Hepatocyte (in vitro differentiated cells): ENCODE measurements at regions not wholly inside any gene's neighbourhood (a gene's known extent, or its start where the extent isn't known, plus 50 kb on each side); places are given as distances from the start of the nearest gene placed in this dataset.

Experiments used
- CTCF ChIP-seq: fragments of 200-600 bp; sonication (generic); IDR thresholded peaks from 2 replicates; pipeline ENCODE4 v1.5.1; 2016; ENCODE audit warnings: antibody characterized with exemption, mild to moderate bottlenecking; ENCODE audit not compliant: poor library complexity
- EZH2 ChIP-seq: fragments of 200-600 bp; sonication (generic); IDR thresholded peaks from 2 replicates; pipeline ENCODE4 v1.6.1; 2016; ENCODE audit warnings: antibody characterized with exemption, mild to moderate bottlenecking, borderline replicate concordance
- EZH2phosphoT487 ChIP-seq: fragments of 200-600 bp; sonication (generic); IDR thresholded peaks from one replicate; pipeline ENCODE4 v1.6.1; 2018; ENCODE audit warnings: antibody characterized with exemption, mild to moderate bottlenecking, low read depth, moderate library complexity; ENCODE audit not compliant: unreplicated experiment, severe bottlenecking

DNA sequence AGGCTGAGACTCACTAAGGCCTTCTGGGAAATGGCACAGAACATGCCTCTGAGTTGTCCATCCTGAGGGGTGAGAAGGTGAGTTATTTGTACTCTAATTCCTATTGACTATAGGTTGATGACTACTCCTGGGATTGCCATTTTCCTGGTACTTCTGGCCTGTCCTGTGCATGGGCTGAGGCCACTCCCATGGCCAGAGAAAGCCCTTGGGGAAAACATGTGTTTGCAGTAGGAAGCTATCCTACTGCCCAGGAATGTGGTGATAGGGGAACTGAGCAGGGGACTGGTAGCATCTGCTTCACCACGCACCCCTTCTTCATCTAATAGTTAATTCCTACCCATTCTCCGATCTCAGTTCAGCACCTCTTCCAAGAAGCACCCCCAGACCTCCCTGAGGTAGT lies 62.6 kb upstream of the MEX3C start:
- TF ChIP-seq EZH2phosphoT487 (no peak), CTCF (no peak), EZH2 (no peak)
